DOHH2 (cell line): ENCODE measurements at regions not wholly inside any gene's neighbourhood (a gene's known extent, or its start where the extent isn't known, plus 50 kb on each side); places are given as distances from the start of the nearest gene placed in this dataset.

Experiments used
- H3F3A ChIP-seq: fragments of 200-600 bp; sonication (generic), shearing (Covaris generic); 2 replicates; pipeline ENCODE4 v1.6.0; 2016; ENCODE audit warnings: antibody characterized with exemption, mild to moderate bottlenecking; ENCODE audit not compliant: control insufficient read depth, insufficient read depth
- H3K27ac ChIP-seq: fragments of 200-600 bp; sonication (generic); 2 replicates; pipeline ENCODE4 v1.5.1; 2014; ENCODE audit warnings: low read depth, mild to moderate bottlenecking, low read length, moderate library complexity
- H3K27me3 ChIP-seq: fragments of 200-600 bp; sonication (generic); 2 replicates; pipeline ENCODE4 v1.6.1; 2014; ENCODE audit warnings: mild to moderate bottlenecking, low read length, mixed read lengths; ENCODE audit not compliant: control insufficient read depth
- H3K36me3 ChIP-seq: fragments of 200-600 bp; sonication (generic); 2 replicates; pipeline ENCODE4 v1.6.1; 2014; ENCODE audit warnings: mild to moderate bottlenecking, low read length, moderate library complexity, mixed read lengths; ENCODE audit not compliant: control insufficient read depth
- H3K4me1 ChIP-seq: fragments of 200-600 bp; sonication (generic); 2 replicates; pipeline ENCODE4 v1.6.1; 2014; ENCODE audit warnings: mild to moderate bottlenecking, low read length, mixed read lengths; ENCODE audit not compliant: control insufficient read depth
- H3K4me2 ChIP-seq: fragments of 200-600 bp; sonication (generic); 2 replicates; pipeline ENCODE4 v1.6.0; 2014; ENCODE audit warnings: mild to moderate bottlenecking, low read length, moderate library complexity
- H3K4me3 ChIP-seq: fragments of 200-600 bp; sonication (generic); 2 replicates; pipeline ENCODE4 v1.5.1; 2014; ENCODE audit warnings: mild to moderate bottlenecking, low read length, mixed read lengths
- H3K79me2 ChIP-seq: fragments of 200-600 bp; sonication (generic); 2 replicates; pipeline ENCODE4 v1.6.1; 2014; ENCODE audit warnings: mild to moderate bottlenecking, low read length, mixed read lengths; ENCODE audit not compliant: control insufficient read depth
- H3K9me2 ChIP-seq: fragments of 200-600 bp; sonication (generic); replicated peaks from 2 replicates; pipeline ENCODE4 v1.6.1; 2014; ENCODE audit warnings: mild to moderate bottlenecking, low read length, mixed read lengths; ENCODE audit not compliant: control insufficient read depth
- H3K9me3 ChIP-seq: fragments of 200-600 bp; sonication (generic); 2 replicates; pipeline ENCODE4 v1.6.1; 2014; ENCODE audit warnings: antibody characterized with exemption, low read length, mixed read lengths; ENCODE audit not compliant: control insufficient read depth, insufficient read depth
- H4K20me1 ChIP-seq: fragments of 200-600 bp; sonication (generic); 2 replicates; pipeline ENCODE4 v1.6.0; 2014; ENCODE audit warnings: low read depth, mild to moderate bottlenecking, antibody characterized with exemption, low read length, moderate library complexity; ENCODE audit not compliant: control insufficient read depth, insufficient read depth
- EZH2phosphoT487 ChIP-seq: fragments of 200-600 bp; sonication (generic); IDR thresholded peaks from 2 replicates; pipeline ENCODE4 v1.6.1; 2017; ENCODE audit warnings: borderline replicate concordance, mild to moderate bottlenecking, antibody characterized with exemption, low read length, moderate library complexity, mixed read lengths
- TF ChIP-seq, protein P1 (sequence below): fragments of 200-600 bp; sonication (generic); IDR thresholded peaks from one replicate; pipeline ENCODE4 v1.5.1; 2014; ENCODE audit warnings: antibody characterized with exemption, mild to moderate bottlenecking, low read depth, low read length; ENCODE audit not compliant: poor library complexity, severe bottlenecking

GRCh38 chr9:75699625-75700251 lies 190.7 kb upstream of the PCSK5 start:
- no peak overlapping the region for H3K4me2 ChIP-seq
- H3K9me2 ChIP-seq = no peaks in the 10 kb centered on the region
- TF ChIP-seq, protein P1, sequence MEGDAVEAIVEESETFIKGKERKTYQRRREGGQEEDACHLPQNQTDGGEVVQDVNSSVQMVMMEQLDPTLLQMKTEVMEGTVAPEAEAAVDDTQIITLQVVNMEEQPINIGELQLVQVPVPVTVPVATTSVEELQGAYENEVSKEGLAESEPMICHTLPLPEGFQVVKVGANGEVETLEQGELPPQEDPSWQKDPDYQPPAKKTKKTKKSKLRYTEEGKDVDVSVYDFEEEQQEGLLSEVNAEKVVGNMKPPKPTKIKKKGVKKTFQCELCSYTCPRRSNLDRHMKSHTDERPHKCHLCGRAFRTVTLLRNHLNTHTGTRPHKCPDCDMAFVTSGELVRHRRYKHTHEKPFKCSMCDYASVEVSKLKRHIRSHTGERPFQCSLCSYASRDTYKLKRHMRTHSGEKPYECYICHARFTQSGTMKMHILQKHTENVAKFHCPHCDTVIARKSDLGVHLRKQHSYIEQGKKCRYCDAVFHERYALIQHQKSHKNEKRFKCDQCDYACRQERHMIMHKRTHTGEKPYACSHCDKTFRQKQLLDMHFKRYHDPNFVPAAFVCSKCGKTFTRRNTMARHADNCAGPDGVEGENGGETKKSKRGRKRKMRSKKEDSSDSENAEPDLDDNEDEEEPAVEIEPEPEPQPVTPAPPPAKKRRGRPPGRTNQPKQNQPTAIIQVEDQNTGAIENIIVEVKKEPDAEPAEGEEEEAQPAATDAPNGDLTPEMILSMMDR = no peak
- no peak for TF ChIP-seq EZH2phosphoT487
- no peak overlapping the region for H3K4me3 ChIP-seq
- H3K36me3 ChIP-seq = no peaks in the 10 kb centered on the region
- no peaks in the 10 kb centered on the region for H3K27me3 ChIP-seq
- H3K9me3 ChIP-seq = no peaks in the 10 kb centered on the region
- H3K4me1 ChIP-seq = no peaks in the 10 kb centered on the region
- H3K79me2 ChIP-seq = no peaks in the 10 kb centered on the region
- H4K20me1 ChIP-seq = no peaks in the 10 kb centered on the region
- H3K27ac ChIP-seq = no peak overlapping the region
- H3F3A ChIP-seq = no peaks in the 10 kb centered on the region

- no peaks in the 10 kb centered on the region for H3K9me3 ChIP-seq
- H3K4me3 ChIP-seq = no peak overlapping the region
- H3K4me2 ChIP-seq = no peak overlapping the region
- no peaks in the 10 kb centered on the region for H3F3A ChIP-seq
- no peaks in the 10 kb centered on the region for H3K27me3 ChIP-seq
- no peaks in the 10 kb centered on the region for H3K36me3 ChIP-seq
- no peaks in the 10 kb centered on the region for H3K9me2 ChIP-seq
- TF ChIP-seq EZH2phosphoT487 = no peak
- TF ChIP-seq, protein P1 = no peak
- H3K4me1 ChIP-seq = no peaks in the 10 kb centered on the region
- no peaks in the 10 kb centered on the region for H3K79me2 ChIP-seq
- no peak overlapping the region for H3K27ac ChIP-seq
- H4K20me1 ChIP-seq = no peaks in the 10 kb centered on the region
Observed at GRCh38 chr9:75700252-75700640, 190.2 kb upstream of the PCSK5 start.

DNA sequence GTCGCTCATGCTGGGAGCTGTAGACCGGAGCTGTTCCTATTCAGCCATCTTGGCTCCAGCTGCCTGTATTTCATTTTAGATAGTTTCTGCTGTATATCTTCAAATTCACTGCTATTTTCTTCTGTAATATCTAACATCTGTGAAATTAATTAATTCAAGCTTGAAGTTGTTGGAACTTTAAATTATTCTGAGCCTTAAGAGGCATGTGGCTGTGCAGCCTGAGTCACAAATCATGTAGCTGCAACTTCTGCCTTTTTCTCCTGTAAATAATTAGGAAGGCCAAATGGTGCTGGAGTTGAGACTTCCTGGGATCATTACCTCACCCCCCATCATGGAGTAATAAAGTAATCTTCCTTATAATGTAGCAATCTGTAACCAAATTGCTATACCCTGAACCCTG lies 183.3 kb upstream of the PCSK5 start:
- Histone ChIP-seq H3K27ac (no peak overlapping the region), H3K4me1 (no peaks in the 10 kb centered on the region), H3K4me3 (no peak overlapping the region), H3K9me3 (no peaks in the 10 kb centered on the region), H3K79me2 (no peaks in the 10 kb centered on the region), H3K9me2 (no peaks in the 10 kb centered on the region), H3F3A (no peaks in the 10 kb centered on the region), H4K20me1 (no peaks in the 10 kb centered on the region), H3K4me2 (no peak overlapping the region), H3K36me3 (no peaks in the 10 kb centered on the region), H3K27me3 (no peaks in the 10 kb centered on the region)
- TF ChIP-seq, protein P1 = no peak
- TF ChIP-seq EZH2phosphoT487 = no peak
